NCI-H2196 (cell line): ENCODE measurements at regions not wholly inside any gene's neighbourhood (a gene's known extent, or its start where the extent isn't known, plus 50 kb on each side); places are given as distances from the start of the nearest gene placed in this dataset.
"Not testable (repeated sequence)": the region's sequence is repeated elsewhere in the genome, so short reads cannot be mapped to it uniquely, and the experiment has no call there.

Source experiments
- DNase-seq: peaks from one replicate; lab custom pipeline; 2025; ENCODE audit not compliant: unreplicated experiment; lab: John Stamatoyannopoulos, UW

- not testable (repeated sequence) for DNase-seq
These were observed 81.2 kb upstream of the FAM153A start for GRCh38 chr5:177863822-177864446.

GRCh38 chr5:177857642-177858200, 75.0 kb upstream of the FAM153A start:
- not testable (repeated sequence) for DNase-seq

DNA sequence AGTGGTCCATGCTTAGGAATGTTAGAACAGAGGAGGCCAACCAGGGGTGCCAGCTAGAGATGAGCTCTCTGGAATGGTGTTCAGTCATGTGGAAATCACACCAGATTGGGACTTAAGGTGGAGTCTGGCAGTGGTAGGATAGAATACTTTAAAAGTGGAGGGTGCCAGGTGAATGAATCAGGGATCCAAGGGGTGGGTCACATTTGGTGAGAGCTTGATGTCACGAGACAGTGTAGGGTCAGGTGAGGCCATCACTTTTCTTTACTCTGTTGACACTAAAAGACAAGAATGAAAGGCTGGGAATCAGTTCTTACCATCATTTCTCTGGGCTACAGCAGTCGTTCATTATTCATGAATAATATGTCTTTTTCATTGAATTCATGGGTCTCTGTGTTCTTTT, 73.8 kb upstream of the FAM153A start:
- DNase-seq: not testable (repeated sequence)

DNA sequence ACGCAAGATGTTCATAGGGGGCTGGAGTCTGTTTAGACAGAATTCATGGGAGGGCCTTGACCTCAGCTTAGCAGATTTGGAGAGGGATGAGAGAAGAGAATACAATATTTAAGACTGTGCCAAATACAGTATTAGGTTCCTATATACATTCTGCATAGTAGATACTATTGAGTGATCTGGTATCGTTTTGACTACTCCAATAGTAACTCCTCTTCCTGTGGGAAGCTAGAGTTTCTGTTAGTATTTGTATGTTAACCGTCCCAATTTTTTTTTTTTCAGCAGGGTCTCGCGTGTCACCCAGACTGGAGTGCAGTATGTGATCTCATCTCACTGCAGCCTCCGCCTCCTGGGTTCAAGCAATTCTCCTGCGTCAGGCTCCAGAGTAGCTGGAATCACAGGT, 65.2 kb upstream of the FAM153A start:
- not testable (repeated sequence) for DNase-seq

DNA sequence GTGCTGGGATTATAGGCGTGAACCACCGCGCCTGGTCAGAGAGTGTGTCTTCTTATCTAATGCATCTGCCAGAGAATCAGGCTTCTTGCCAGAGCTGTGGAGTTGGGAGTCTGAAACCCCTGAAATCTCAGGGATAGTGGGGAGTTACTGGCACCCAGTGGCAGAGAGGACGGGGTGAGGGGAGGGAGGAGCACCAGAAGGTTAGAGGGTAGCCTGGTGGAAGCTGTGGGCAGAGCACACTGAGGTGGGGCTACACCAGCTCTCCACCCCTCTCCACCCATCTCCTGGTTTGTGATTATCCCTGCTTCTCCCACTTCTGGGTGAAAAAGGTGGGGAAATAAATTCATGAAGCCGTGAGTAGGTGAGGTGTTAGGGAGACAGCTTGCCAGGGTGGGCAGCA, 63.9 kb upstream of the FAM153A start:
- not testable (repeated sequence) for DNase-seq

DNA sequence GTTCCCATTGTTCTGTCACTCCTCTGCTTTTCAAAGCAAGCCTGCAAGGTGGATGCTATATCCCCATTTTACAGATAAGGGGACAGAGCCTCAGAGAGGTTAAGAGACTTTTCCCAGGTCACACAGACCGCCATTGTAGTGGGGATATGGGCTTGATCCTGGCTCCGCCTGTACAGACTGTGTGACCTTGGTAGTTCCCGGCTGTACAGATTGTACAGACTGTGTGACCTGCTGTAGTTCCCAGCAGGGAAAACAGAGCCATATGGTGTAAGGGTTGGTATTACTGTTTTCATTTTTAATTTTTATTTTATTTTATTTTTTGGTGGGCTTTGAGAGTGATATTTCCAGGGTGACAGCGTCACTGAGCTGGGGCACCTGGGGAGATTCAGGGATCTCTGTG, 63.2 kb upstream of the FAM153A start:
- not testable (repeated sequence) for DNase-seq

DNA sequence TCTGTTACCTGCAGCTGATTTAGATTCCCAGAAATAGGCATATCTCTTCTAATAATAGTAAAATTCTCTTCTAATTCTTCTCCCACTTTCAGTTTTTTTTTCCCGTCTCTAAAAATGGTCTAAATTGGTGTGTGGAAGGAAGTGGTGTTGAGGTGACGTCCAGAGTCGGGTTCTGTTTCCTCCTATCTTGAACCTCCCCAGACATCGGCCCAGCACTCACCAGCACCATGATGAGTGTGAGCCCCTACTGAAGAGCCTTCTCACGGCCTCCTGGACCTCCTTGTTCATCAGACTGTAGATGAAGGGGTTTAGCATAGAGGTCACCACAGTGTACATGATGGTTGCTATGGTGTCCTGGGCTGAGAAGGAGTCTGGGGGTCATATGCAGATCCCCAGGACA, 53.5 kb upstream of the FAM153A start:
- not testable (repeated sequence) for DNase-seq
